GM21529 (cell line): ENCODE measurements at regions not wholly inside any gene's neighbourhood (a gene's known extent, or its start where the extent isn't known, plus 50 kb on each side); places are given as distances from the start of the nearest gene placed in this dataset.
"Not testable (repeated sequence)": the region's sequence is repeated elsewhere in the genome, so short reads cannot be mapped to it uniquely, and the experiment has no call there.

Experiments used
- ATAC-seq: cut with Tn5 transposase; IDR thresholded peaks from one replicate; pipeline ENCODE4 v1.9.1; 2021; ENCODE audit not compliant: unreplicated experiment

- ATAC-seq: no peak
These were observed 103.8 kb downstream of the IER5 start for GRCh38 chr1:181192316-181192715.

- no peak for ATAC-seq
These were observed 114.6 kb downstream of the IER5 start for GRCh38 chr1:181202986-181203555.

- ATAC-seq: no peak
These were observed 116.0 kb downstream of the IER5 start for GRCh38 chr1:181204530-181204929.

GRCh38 chr1:181205901-181206300 is 117.4 kb downstream of the IER5 start:
- no peak for ATAC-seq

GRCh38 chr1:181206513-181206912 is 118.0 kb downstream of the IER5 start:
- ATAC-seq: no peak

GRCh38 chr1:181206979-181207790 is 118.7 kb downstream of the IER5 start:
- ATAC-seq: no peak

- ATAC-seq: no peak
These were observed 119.6 kb downstream of the IER5 start for GRCh38 chr1:181208083-181208482.

GRCh38 chr1:181208967-181209366 is 120.5 kb downstream of the IER5 start:
- no peak for ATAC-seq

GRCh38 chr1:181213056-181213455 is 124.6 kb downstream of the IER5 start:
- no peak for ATAC-seq

- no peak for ATAC-seq
These were observed 128.1 kb downstream of the IER5 start for GRCh38 chr1:181216591-181216994.

- no peak for ATAC-seq
These were observed 131.4 kb downstream of the IER5 start for GRCh38 chr1:181219938-181220337.

GRCh38 chr1:181221078-181221477 is 132.6 kb downstream of the IER5 start:
- no peak for ATAC-seq

- no peak for ATAC-seq
These were observed 134.5 kb downstream of the IER5 start for GRCh38 chr1:181222972-181223505.

GRCh38 chr1:181226728-181227127 is 138.2 kb downstream of the IER5 start:
- ATAC-seq: not testable (repeated sequence)

- no peak for ATAC-seq
These were observed 150.6 kb downstream of the IER5 start for GRCh38 chr1:181239086-181239485.

GRCh38 chr1:181246320-181246719 is 157.8 kb downstream of the IER5 start:
- not testable (repeated sequence) for ATAC-seq

GRCh38 chr1:181248361-181248760 is 159.9 kb downstream of the IER5 start:
- not testable (repeated sequence) for ATAC-seq

- ATAC-seq: no peak
These were observed 160.7 kb downstream of the IER5 start for GRCh38 chr1:181249186-181249585.

GRCh38 chr1:181250038-181250437 is 161.5 kb downstream of the IER5 start:
- no peak for ATAC-seq

- ATAC-seq: no peak
These were observed 162.7 kb downstream of the IER5 start for GRCh38 chr1:181251001-181251712.

- ATAC-seq: no peak
These were observed 163.2 kb downstream of the IER5 start for GRCh38 chr1:181251713-181252075.

GRCh38 chr1:181253601-181254000 is 165.1 kb downstream of the IER5 start:
- ATAC-seq: not testable (repeated sequence)
